GM12874 (cell line): ENCODE measurements at regions not wholly inside any gene's neighbourhood (a gene's known extent, or its start where the extent isn't known, plus 50 kb on each side); places are given as distances from the start of the nearest gene placed in this dataset.

Experiments
- CTCF ChIP-seq: IDR thresholded peaks from 2 replicates; pipeline ENCODE4 v1.5.1; 2011; ENCODE audit warnings: low read depth, mild to moderate bottlenecking, control low read depth, low read length, moderate library complexity; ENCODE audit not compliant: insufficient read depth

- no peak for TF ChIP-seq CTCF
These were observed 222.8 kb downstream of the ADAMTS9 start for GRCh38 chr3:64464955-64465354.

GRCh38 chr3:64463981-64464380 is 223.8 kb downstream of the ADAMTS9 start:
- TF ChIP-seq CTCF, result no peak

- TF ChIP-seq CTCF, result no peak
These were observed 225.6 kb downstream of the ADAMTS9 start for GRCh38 chr3:64462203-64462602.

- no peak for TF ChIP-seq CTCF
These were observed 226.9 kb downstream of the ADAMTS9 start for GRCh38 chr3:64460877-64461276.

- no peak for TF ChIP-seq CTCF
These were observed 227.6 kb downstream of the ADAMTS9 start for GRCh38 chr3:64460141-64460730.

GRCh38 chr3:64459711-64460110 is 228.1 kb downstream of the ADAMTS9 start:
- TF ChIP-seq CTCF, result no peak

- no peak for TF ChIP-seq CTCF
These were observed 230.0 kb downstream of the ADAMTS9 start for GRCh38 chr3:64457811-64458210.
